Central memory CD8-positive, alpha-beta T cell (primary cell): ENCODE measurements at regions not wholly inside any gene's neighbourhood (a gene's known extent, or its start where the extent isn't known, plus 50 kb on each side); places are given as distances from the start of the nearest gene placed in this dataset.
"Not testable (repeated sequence)": the region's sequence is repeated elsewhere in the genome, so short reads cannot be mapped to it uniquely, and the experiment has no call there.

Source experiments
- ATAC-seq: fragments of 150-1000 bp; cut with Tn5 transposase; replicated peaks from 2 replicates; pipeline ENCODE4 v1.10.0; 2022; ENCODE audit warnings: mild to moderate bottlenecking, moderate FRiP score, moderate number of reproducible peaks; ENCODE audit not compliant: poor library complexity, severe bottlenecking; ENCODE audit errors: extremely low read depth
- DNase-seq, 2 donors: peaks; one replicate each; pipeline ENCODE4 v3.0.0; 2021; ENCODE audit warnings: low spot score in 2 of 2
- H3K27ac Mint-ChIP-seq: one replicate; pipeline ENCODE4 v1.8.0; 2022; ENCODE audit warnings: low read depth, mild to moderate bottlenecking, moderate library complexity, mixed read lengths
- H3K27me3 Mint-ChIP-seq: one replicate; pipeline ENCODE4 v1.8.0; 2022; ENCODE audit warnings: mixed read lengths
- H3K36me3 Mint-ChIP-seq: one replicate; pipeline ENCODE4 v1.8.0; 2022; ENCODE audit warnings: mild to moderate bottlenecking, moderate library complexity, mixed read lengths; ENCODE audit not compliant: insufficient read depth
- H3K4me1 Mint-ChIP-seq: one replicate; pipeline ENCODE4 v1.8.0; 2022; ENCODE audit warnings: mixed read lengths
- H3K4me3 Mint-ChIP-seq: one replicate; pipeline ENCODE4 v1.8.0; 2022; ENCODE audit warnings: mild to moderate bottlenecking, moderate library complexity, mixed read lengths
- H3K9me3 Mint-ChIP-seq: one replicate; pipeline ENCODE4 v1.8.0; 2022; ENCODE audit warnings: mixed read lengths

DNA sequence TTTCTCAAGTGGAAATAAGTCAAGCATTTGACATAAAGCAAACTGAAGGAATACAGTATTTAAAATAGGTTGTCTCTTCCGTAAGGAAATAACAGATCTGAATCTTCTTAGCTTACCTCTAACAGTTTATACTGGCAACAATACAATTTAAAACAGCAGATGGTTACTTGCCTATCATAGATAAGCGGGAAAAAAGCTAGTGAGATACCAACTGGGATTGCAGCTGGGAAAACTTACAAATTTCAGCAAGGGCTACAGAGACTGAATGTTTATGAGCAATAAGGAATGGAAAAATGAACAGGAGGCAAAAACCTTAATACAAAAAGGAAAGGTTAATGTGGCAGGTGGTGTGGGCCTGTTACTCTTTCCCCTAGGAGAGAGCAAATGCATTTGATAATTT is 220.0 kb downstream of the RASSF9 start:
- Mint-ChIP-seq H3K36me3 (no peaks in the 10 kb centered on the region), H3K4me1 (no peaks in the 10 kb centered on the region), H3K27ac (no peak overlapping the region), H3K9me3 (peaks cover 8% of the 10 kb centered on the region), H3K27me3 (no peaks in the 10 kb centered on the region), H3K4me3 (no peak overlapping the region)
- no peak for DNase-seq
- no peak for ATAC-seq

- H3K27ac Mint-ChIP-seq = no peak overlapping the region
- H3K27me3 Mint-ChIP-seq = no peaks in the 10 kb centered on the region
- peaks cover 16% of the 10 kb centered on the region for H3K9me3 Mint-ChIP-seq
- DNase-seq (no peak), ATAC-seq (no peak)
- H3K36me3 Mint-ChIP-seq = no peaks in the 10 kb centered on the region
- H3K4me3 Mint-ChIP-seq = no peak overlapping the region
- no peaks in the 10 kb centered on the region for H3K4me1 Mint-ChIP-seq
These were observed 218.7 kb downstream of the RASSF9 start for GRCh38 chr12:85617307-85618091.

DNA sequence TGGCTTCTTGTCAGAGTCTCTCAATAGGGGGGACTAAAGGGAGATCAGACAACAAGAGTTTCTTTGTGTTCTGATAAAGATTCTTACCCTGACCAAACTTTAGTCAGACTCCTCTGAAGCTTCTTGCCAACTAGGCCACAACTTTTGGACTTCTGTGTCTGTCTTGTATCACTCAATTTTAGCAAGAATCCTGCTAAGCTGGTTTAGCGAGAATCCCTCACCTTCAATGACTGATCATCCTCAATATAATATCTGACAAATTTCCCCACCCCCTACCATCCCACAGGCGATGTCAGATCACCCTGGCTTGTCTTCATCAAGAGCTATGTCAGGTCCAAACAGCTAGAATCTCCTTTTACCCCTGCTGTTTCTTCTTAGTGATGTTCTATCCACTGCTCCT is 215.2 kb downstream of the RASSF9 start:
- Mint-ChIP-seq H3K4me1 (no peaks in the 10 kb centered on the region), H3K27me3 (no peaks in the 10 kb centered on the region)
- no peak for ATAC-seq

DNA sequence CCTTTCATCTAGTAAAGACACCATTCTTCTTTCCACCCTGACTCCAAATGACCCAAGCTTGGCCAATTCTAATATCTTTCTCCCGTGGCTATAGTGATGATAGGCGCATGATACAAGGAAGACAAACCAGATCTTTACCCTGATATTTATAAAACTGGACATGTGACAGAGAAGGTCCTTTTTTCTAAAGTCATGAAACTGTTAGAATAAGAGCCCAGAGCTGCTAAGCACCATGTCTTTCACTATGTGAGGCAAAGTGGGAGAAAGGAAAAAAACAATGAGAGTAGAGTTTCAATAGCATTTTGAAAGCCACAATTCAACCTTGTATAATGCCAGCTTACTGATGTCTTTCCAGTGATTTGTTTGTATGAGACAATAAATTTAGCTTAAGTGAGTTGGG is 212.4 kb downstream of the RASSF9 start:
- no peaks in the 10 kb centered on the region for H3K4me1 Mint-ChIP-seq
- H3K4me3 Mint-ChIP-seq = no peak overlapping the region
- ATAC-seq (no peak), DNase-seq (no peak)
- no peaks in the 10 kb centered on the region for H3K36me3 Mint-ChIP-seq
- peaks cover 28% of the 10 kb centered on the region for H3K9me3 Mint-ChIP-seq
- no peaks in the 10 kb centered on the region for H3K27me3 Mint-ChIP-seq
- H3K27ac Mint-ChIP-seq = no peak overlapping the region

More for the DNA sequence above, 215.2 kb downstream of the RASSF9 start:
- DNase-seq = no peak
- Mint-ChIP-seq H3K36me3 (no peaks in the 10 kb centered on the region), H3K9me3 (peaks cover 24% of the 10 kb centered on the region), H3K27ac (no peak overlapping the region), H3K4me3 (no peak overlapping the region)

DNA sequence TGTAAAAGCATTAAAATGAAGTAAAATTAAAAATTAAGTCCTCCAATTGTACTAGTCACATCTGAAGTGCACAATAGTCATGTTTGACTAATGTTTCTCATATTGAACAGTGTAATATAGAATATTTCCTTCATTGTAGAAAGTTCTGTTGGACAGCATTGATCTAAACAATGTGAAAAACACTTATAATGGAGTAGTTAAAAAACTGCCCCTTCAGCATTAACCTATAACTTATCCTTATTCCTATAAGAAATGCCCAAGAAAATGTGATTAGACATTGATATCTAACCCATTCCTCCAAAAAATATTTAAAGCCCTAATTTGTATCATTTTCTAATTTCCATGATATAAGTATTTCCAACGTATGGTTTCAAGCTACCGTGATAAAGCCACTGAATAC is 210.7 kb downstream of the RASSF9 start:
- Mint-ChIP-seq H3K27me3 (no peaks in the 10 kb centered on the region), H3K36me3 (no peaks in the 10 kb centered on the region), H3K4me3 (no peak overlapping the region), H3K4me1 (no peaks in the 10 kb centered on the region), H3K9me3 (peaks cover 28% of the 10 kb centered on the region), H3K27ac (no peak overlapping the region)
- no peak for DNase-seq
- ATAC-seq = no peak

GRCh38 chr12:85626001-85626783 is 210.0 kb downstream of the RASSF9 start:
- ATAC-seq (no peak), DNase-seq (no peak)
- H3K4me1 Mint-ChIP-seq = no peaks in the 10 kb centered on the region
- H3K4me3 Mint-ChIP-seq = no peak overlapping the region
- H3K27me3 Mint-ChIP-seq = no peaks in the 10 kb centered on the region
- H3K27ac Mint-ChIP-seq = no peak overlapping the region
- H3K36me3 Mint-ChIP-seq = no peaks in the 10 kb centered on the region
- peaks cover 27% of the 10 kb centered on the region for H3K9me3 Mint-ChIP-seq

DNA sequence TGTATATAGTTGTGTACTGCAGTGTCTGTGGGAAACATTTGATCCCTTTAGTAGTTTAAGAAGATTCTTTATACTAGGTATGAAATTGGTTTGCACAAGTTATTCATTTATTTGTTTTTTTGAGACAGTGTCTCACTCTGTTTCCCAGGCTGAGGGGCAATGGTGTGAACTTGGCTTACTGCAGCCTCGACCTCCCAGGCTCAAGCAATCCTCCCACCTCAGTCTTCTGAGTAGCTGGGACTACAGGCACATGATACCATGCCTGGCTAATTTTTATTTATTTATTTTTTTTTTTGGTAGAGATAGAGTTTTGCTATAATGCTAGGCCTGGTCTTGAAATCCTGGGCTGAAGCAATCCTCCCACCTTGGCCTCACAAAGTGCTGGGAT is 209.4 kb downstream of the RASSF9 start:
- Mint-ChIP-seq H3K27me3 (no peaks in the 10 kb centered on the region), H3K4me1 (no peaks in the 10 kb centered on the region), H3K27ac (no peak overlapping the region), H3K36me3 (no peaks in the 10 kb centered on the region), H3K9me3 (peaks cover 21% of the 10 kb centered on the region), H3K4me3 (no peak overlapping the region)
- ATAC-seq = no peak
- no peak for DNase-seq

- Mint-ChIP-seq H3K36me3 (no peaks in the 10 kb centered on the region), H3K27ac (no peak overlapping the region), H3K4me3 (no peak overlapping the region), H3K27me3 (no peaks in the 10 kb centered on the region), H3K4me1 (no peaks in the 10 kb centered on the region), H3K9me3 (peaks cover 18% of the 10 kb centered on the region)
- DNase-seq = no peak
- no peak for ATAC-seq
These were observed 208.6 kb downstream of the RASSF9 start for GRCh38 chr12:85627584-85627983.

- not testable (repeated sequence) for H3K27me3 Mint-ChIP-seq, H3K27ac Mint-ChIP-seq, H3K36me3 Mint-ChIP-seq, ATAC-seq, H3K4me3 Mint-ChIP-seq, H3K4me1 Mint-ChIP-seq, DNase-seq
- H3K9me3 Mint-ChIP-seq = peaks cover 23% of the 10 kb centered on the region
These were observed 207.6 kb downstream of the RASSF9 start for GRCh38 chr12:85628562-85628961.

DNA sequence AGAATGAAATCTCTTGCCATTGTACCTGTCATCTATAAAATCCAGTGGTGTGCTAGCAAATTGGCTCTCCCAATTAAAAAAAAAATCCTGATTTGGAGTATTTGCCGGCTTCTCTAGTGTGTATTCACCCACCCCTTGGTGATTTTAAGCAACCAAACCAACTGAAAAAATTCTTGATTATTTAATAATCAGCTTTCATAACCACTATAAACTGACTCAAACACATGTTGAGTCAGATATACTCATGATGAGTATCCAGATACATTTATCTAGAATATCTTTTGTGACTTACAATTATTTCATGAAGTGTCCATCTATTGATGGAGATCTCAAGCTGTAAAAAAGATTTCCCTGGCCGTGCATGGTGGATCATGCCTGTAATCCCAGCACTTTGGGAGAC is 205.4 kb downstream of the RASSF9 start:
- H3K36me3 Mint-ChIP-seq = no peaks in the 10 kb centered on the region
- peaks cover 18% of the 10 kb centered on the region for H3K9me3 Mint-ChIP-seq
- no peaks in the 10 kb centered on the region for H3K27me3 Mint-ChIP-seq
- ATAC-seq = no peak
- no peak overlapping the region for H3K27ac Mint-ChIP-seq
- H3K4me3 Mint-ChIP-seq = no peak overlapping the region
- H3K4me1 Mint-ChIP-seq = no peaks in the 10 kb centered on the region
- no peak for DNase-seq

DNA sequence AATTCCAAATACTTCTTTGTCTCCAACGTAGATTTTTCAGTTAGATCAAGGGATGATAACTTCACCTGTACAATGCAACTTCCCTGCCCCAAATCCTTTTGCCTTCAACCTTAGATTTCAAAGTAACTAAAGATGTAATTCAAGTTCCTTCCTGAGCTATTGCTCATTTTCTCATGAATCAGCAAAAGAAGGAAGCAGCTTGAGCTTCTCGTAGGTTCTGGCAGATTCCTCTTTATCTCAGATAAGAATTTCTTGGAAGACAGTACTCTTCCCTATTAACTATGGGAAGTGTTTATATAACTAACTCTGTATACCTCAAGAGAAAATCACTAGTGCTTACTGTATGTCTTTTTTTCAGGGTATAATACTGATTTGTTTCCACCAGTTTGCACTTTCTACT is 203.8 kb downstream of the RASSF9 start:
- H3K27me3 Mint-ChIP-seq = no peaks in the 10 kb centered on the region
- no peaks in the 10 kb centered on the region for H3K36me3 Mint-ChIP-seq
- H3K4me1 Mint-ChIP-seq = no peaks in the 10 kb centered on the region
- H3K27ac Mint-ChIP-seq = no peak overlapping the region
- H3K9me3 Mint-ChIP-seq = peaks cover 13% of the 10 kb centered on the region
- DNase-seq = no peak
- ATAC-seq = no peak
- no peak overlapping the region for H3K4me3 Mint-ChIP-seq

- H3K4me3 Mint-ChIP-seq = no peak overlapping the region
These were observed 202.7 kb downstream of the RASSF9 start for GRCh38 chr12:85633491-85633890.

DNA sequence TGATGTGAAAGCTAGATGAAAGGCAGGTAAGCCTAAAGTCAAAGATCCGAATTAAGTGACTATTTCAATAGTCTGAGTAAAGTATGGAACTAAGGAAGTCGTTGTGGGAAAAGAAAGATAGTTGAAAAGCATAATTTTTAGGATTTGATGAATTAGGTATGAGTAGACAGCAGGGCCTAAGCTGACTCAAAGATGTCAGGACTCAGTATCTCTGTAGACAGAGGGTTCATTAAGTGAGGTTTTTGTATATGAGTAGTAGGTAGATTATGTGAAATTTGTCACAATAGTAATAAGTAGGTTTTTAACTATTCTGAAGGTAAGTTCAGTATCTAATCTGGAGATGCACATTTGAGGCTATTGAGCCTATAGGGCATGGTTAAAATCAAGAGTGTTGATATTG is 196.4 kb downstream of the RASSF9 start:
- Mint-ChIP-seq H3K27ac (no peak overlapping the region), H3K27me3 (no peaks in the 10 kb centered on the region), H3K4me3 (no peak overlapping the region), H3K4me1 (no peaks in the 10 kb centered on the region), H3K9me3 (peaks cover 9% of the 10 kb centered on the region), H3K36me3 (no peaks in the 10 kb centered on the region)
- ATAC-seq (no peak), DNase-seq (no peak)

More at GRCh38 chr12:85633491-85633890, 202.7 kb downstream of the RASSF9 start:
- no peak for DNase-seq
- no peak for ATAC-seq
- no peak overlapping the region for H3K27ac Mint-ChIP-seq
- H3K4me1 Mint-ChIP-seq = no peaks in the 10 kb centered on the region
- no peaks in the 10 kb centered on the region for H3K36me3 Mint-ChIP-seq
- H3K27me3 Mint-ChIP-seq = no peaks in the 10 kb centered on the region
- H3K9me3 Mint-ChIP-seq = peaks cover 10% of the 10 kb centered on the region
